ENCODE measurements at regions not wholly inside any gene's neighbourhood (a gene's known extent, or its start where the extent isn't known, plus 50 kb on each side); places are given as distances from the start of the nearest gene placed in this dataset.

DNA sequence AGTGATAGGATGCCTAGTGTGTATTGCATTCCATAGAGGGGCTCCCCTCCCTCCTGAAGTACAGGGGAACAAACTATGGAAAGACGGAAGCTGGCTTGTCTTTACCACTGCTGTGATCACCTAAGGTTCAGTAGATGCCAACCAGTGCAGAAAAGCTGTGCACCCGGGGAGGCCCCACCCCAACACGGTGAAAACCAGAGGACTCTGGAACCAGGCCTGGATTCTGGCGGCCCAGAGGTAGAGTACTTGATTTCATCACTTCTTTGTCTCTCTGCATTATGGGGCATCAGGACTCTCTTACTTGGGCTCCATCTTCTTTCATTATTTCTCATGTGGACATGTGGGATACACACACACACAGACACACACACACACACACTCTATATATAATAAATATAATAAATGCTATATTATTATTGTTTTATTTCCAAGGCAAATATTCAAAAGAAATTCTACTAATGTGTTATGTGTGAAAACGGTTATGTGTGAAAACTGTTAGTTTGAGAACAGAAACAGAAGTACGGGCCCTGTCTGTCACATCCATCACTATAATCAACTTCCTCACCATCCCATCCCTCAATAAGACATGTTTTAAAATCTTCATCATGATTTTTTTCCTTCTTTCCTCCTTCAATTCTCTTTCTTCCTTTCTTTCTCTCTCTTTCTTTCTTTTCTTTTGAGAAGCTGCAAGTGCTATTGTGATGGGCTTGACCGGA, 152.4 kb upstream of the CMC1 start:
- no peak for DNase-seq (ENCODE audit: low read depth in 3 of 3)

- DNase-seq (ENCODE audit: low read depth in 3 of 3), result no peak
Measured at GRCh38 chr3:28089527-28089897, 151.9 kb upstream of the CMC1 start.

DNA sequence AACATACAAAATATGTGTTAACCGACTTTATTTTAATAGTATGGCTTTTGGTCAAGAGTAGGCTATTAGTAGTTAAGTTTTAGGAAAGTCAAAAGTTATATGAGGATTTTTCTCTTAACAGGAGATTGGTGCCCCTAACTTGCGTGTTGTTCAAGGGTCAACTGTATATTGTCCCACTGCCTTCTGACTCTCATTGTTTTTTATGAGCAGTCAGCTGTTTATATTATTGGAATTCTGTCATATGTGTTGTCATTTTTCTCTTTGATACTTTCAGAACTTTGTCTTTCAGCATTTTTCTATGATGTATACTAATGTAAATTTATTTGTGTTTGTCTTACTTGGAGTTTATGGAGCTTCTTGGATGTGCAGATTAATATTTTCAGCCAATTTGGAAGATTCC, 142.1 kb upstream of the CMC1 start:
- no peak for DNase-seq (ENCODE audit: low read depth in 3 of 3)

- no peak for DNase-seq (ENCODE audit: low read depth in 3 of 3)
Measured at GRCh38 chr3:28101705-28102104, 139.7 kb upstream of the CMC1 start.

DNA sequence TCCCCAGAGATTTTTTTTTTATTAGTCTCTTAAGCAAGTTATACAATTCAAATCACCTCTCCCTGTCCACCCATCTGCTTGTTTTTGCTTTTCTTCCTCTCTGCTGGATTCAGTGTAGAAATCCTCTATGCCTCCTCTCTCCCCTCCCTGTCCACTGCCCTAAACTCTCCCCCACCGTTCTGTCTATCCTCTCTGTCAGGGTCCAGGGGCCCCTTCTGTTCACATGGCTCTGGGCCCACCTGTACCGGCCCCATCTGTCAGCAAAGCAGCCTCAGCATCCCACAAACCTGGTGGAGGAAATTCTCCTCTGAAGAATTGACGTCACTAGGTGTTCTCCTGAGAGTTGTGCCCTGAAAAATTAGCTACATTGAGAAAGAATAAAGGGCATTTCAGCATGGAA, 137.6 kb upstream of the CMC1 start:
- DNase-seq (ENCODE audit: low read depth in 3 of 3), result no peak

GRCh38 chr3:28104896-28105534, 136.4 kb upstream of the CMC1 start:
- no peak for DNase-seq (ENCODE audit: low read depth in 3 of 3)

- no peak for DNase-seq (ENCODE audit: low read depth in 3 of 3)
Measured at GRCh38 chr3:28109829-28110228, 131.6 kb upstream of the CMC1 start.

DNA sequence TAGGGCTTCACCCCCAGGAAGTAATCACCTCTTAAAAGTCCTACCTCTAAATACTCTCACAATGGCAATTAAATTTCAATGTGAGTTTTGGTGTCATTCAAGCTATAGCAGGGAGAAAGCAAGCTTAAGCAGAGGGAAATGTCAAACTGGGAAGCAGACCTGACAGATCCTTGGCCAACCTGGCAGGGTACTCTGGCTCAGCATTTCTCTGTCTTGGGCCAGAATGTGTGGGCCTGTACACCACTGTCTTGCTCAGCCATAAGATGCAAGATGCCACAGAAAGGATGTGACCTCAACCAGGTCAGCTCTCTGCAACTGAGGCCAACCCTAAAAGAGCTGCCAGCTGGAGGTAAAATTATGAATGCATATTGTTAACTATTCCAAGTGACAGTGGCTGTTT, 130.6 kb upstream of the CMC1 start:
- no peak for DNase-seq (ENCODE audit: low read depth in 3 of 3)

- no peak for DNase-seq (ENCODE audit: low read depth in 3 of 3)
Measured at GRCh38 chr3:28114893-28115292, 126.5 kb upstream of the CMC1 start.

DNA sequence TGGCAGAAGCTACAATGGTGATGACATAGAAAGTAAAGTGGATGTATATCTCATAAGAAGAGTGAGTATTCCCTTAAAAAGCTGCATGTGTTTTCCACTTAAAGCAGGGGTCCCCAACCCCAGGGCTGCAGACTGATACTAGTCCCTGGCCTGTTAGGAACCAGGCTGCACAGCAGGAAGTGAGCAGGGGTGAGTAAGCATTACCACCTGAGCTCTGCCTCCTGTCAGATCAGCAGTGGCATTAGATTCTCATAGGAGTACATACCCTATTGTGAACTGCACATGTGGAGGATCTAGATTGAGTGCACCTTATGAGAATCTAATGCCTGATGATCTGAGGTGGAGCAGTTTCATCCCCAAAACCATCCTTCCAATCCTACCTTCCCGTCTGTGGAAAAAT, 126.1 kb upstream of the CMC1 start:
- DNase-seq (ENCODE audit: low read depth in 3 of 3), result no peak

DNA sequence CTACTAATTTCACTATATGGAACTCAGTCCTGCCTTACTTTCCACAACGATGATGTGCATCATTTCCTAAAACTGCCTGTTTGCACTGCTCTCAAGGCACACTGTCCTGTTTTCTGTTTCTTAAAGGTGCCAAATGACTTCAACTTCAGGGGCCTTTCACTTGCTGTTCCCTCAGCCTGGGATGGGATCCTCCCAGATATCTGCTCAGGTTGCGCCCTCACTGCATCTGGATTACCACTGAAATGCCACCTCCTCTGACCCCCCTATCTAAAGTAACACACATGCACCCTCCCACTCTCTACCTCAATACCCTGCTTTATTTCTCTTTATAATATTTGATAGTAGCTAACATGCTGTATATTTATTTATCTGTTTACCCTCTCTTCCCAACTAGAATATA, 123.8 kb upstream of the CMC1 start:
- no peak for DNase-seq (ENCODE audit: low read depth in 3 of 3)

DNA sequence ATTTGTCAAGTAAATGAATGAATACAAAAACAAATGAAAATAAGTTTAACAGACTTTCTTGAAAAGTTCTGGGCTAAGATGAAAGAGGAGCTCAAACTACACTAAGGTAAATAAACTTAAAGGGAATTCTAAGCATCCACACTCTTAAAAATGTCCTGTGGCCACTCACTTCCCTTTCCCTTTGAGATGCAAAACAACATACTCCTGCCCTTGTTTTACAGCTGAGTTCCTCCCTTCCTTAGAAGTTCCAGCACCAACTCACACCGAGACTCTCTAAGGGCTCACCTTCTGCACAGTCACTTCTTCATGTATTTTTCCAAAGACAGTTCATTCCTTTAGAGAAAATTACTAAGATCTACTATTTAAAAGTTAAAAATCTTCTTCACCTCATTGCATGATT, 123.3 kb upstream of the CMC1 start:
- no peak for DNase-seq (ENCODE audit: low read depth in 3 of 3)

DNA sequence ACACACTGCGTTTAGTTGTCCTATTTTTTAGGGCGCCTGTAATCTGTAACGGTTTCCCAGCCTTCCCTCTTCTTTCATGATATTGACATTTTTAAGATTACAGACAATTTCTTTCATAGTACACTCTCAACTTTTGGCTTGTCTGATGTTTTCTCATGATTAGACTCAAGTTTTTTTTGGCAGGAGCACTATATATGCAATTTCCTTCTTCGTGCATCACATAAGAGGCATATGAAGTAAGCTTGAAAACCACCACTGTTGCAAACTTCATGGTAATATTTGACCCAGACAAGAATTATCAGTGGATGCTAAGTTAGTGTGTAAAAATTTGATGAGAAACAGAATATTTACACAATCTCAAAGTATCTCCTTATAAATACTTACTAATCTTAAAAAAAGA, 119.2 kb upstream of the CMC1 start:
- DNase-seq (ENCODE audit: low read depth in 3 of 3), result no peak

DNA sequence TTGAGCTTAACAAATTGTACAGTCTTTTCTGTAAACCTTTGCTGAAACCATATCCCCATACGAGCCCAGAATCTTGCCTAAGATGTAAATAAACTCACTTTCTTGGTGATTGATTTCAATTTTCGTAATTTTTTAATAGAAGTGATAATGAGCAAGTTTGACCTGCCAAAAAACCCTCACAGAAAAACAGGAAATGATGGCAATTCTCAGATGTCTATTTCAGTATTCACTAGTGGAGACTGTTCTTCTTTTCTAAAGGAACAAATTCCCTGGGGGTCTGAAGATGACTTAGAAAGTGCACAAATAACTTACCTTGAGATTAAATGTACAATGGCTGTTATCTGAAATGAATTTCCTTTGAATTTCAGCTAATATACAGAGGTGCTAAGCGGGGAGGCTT, 116.5 kb upstream of the CMC1 start:
- DNase-seq (ENCODE audit: low read depth in 3 of 3), result no peak

DNA sequence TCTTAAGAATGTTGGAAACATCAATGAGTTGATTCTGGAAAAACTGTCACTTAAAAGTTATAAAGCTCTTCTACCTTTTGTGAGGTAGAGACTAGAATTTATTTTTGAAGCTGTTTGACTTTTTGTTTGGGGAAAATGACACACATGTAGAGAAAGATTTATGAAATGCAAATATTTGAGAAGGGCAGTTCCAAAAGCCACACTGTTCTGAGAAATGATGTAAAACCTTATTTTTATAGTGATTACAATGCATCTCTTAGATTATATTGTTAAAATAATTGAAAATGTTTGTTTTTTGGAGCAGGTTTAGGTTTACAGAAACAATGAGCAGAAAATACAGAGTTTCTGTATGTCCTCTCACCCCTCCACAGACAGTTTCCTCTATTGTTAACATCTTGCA, 116.1 kb upstream of the CMC1 start:
- no peak for DNase-seq (ENCODE audit: low read depth in 3 of 3)

- DNase-seq (ENCODE audit: low read depth in 3 of 3), result no peak
Measured at GRCh38 chr3:28130836-28131235, 110.6 kb upstream of the CMC1 start.

- no peak for DNase-seq (ENCODE audit: low read depth in 3 of 3)
Measured at GRCh38 chr3:28132941-28133340, 108.5 kb upstream of the CMC1 start.

- no peak for DNase-seq (ENCODE audit: low read depth in 3 of 3)
Measured at GRCh38 chr3:28134198-28134597, 107.2 kb upstream of the CMC1 start.

DNA sequence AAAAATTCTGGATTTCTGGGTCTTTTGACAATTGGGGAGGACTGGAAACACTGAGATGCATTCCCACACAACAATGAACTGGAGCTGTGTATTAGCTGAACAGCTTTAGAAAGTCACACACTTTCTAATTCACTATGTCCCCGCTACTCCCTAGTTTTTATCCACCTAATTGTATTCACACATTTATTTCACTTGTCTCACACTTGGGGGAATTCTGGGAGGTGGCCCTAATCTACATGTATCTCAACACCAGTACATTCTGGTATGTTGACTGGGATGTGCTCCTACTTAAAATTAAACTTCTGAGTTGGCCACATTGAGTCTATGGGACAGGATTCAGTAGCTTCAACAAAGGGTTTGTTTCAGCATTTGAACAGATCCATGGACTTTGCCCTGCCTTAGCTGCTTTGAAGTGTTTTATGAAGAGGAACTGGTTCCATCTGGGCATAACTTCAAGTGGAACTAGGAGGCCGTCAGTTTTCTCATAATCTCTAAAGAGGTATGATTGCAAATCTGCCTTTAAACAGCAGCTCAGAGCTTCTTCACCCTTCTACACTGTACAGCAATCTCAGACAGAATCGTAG, 106.5 kb upstream of the CMC1 start:
- DNase-seq (ENCODE audit: low read depth in 3 of 3), result no peak

DNA sequence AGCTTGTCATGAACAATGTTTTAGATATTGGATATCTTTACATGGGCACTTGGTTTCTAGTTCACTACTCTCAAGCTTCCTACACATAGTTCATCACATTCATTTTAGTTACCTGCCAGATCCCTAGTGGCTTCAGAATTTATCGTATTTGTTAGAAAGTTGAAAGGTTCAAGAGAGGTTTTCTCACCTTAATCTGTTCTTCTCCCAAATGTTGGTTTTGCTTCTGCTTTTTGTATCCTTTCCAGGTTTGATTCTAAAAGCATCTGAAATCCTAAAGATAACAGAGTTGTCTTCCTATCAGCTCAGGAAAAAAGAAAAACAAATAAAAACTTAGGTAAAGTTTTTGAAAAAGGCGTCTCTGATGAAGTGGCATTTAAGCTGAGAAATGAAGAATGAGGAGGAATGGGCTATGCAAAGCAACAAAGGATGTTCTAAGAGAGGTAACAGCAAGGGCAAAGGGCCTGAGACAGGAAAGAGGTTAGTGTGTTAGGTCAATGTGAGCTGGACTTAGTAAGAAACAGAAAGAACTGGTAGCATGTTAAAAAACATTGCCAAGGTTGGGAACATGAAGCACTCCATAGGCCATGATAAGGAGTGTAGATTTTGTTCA, 104.7 kb upstream of the CMC1 start:
- no peak for DNase-seq (ENCODE audit: low read depth in 3 of 3)

GRCh38 chr3:28138043-28138610, 103.3 kb upstream of the CMC1 start:
- no peak for DNase-seq (ENCODE audit: low read depth in 3 of 3)

DNA sequence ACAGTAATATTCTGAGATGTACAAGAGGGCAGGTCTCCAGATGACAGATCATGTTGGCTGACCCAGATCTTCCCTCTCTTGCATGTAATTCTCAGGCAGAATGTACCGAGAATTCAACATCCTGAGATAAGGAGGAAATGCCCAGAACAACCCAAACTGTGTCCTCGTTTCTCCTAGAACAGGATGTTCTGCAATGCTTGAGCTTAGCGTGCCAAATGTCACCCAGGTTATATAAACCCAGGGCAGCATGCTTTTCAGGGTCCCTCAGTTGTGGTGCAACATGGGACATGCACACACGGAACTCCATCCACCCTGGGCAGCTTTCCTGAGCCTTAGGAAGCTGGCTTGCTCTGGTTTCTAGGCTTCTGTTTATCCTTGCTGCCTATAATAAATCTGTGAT, 102.1 kb upstream of the CMC1 start:
- DNase-seq (ENCODE audit: low read depth in 3 of 3), result no peak

All from stimulated activated CD4-positive, alpha-beta T cell treated with anti-CD3 and anti-CD28 coated beads, TNF-alpha, amount 100 ng/mL, for 24 hours (primary cell).